A673 (cell line): ENCODE measurements at regions not wholly inside any gene's neighbourhood (a gene's known extent, or its start where the extent isn't known, plus 50 kb on each side); places are given as distances from the start of the nearest gene placed in this dataset.

Source experiments
- CTCF ChIP-seq: fragments of 300-800, 200-600 bp; sonication (generic); conservative IDR thresholded peaks from 2 replicates; pipeline ENCODE4 v1.5.1; 2017; ENCODE audit warnings: low read depth, mild to moderate bottlenecking, antibody characterized with exemption, low read length, moderate library complexity, mixed read lengths
- EZH2 ChIP-seq: fragments of 200-600 bp; sonication (generic); IDR thresholded peaks from 2 replicates; pipeline ENCODE4 v1.6.1; 2017; ENCODE audit warnings: borderline replicate concordance, low read depth, mild to moderate bottlenecking, mixed read lengths, antibody characterized with exemption, low read length; ENCODE audit not compliant: poor library complexity, severe bottlenecking

GRCh38 chr10:22156750-22157149, 61.1 kb downstream of the EBLN1 start:
- TF ChIP-seq CTCF (0 out of 2 replicates have a peak, but pooled peaks have one; percentile 13), EZH2 (no peak)
